ENCODE measurements at regions not wholly inside any gene's neighbourhood (a gene's known extent, or its start where the extent isn't known, plus 50 kb on each side); places are given as distances from the start of the nearest gene placed in this dataset.
"Not testable (repeated sequence)": the region's sequence is repeated elsewhere in the genome, so short reads cannot be mapped to it uniquely, and the experiment has no call there.

DNA sequence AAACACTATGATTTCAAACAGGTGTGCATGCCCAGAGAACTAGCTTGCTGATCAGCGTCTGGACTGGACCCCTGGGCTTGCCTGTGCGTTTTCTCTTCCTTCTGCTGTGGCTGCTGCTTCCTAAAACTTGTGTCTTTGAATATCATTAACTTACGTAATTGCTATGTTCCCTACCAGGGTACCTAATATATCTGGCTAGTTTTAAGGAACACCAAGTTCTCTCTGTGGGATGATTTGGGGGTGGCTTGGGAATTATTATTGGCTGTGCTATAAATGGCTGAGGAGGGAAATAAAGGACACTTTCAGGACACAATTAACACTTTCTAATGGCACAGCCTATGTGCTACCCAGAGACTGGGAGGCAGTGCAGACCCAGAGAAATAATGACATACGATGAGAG lies 606.0 kb upstream of the RBFOX1 start:
- DNase-seq, result no peak
- H3K9me3 ChIP-seq, result peaks cover 0 to 12% (median 0%) of the 10 kb centered on the region in 8 donors
- H3K4me3 ChIP-seq, result no peak overlapping the region
- H3K27ac ChIP-seq, result no peak overlapping the region
- no peaks in the 10 kb centered on the region for H3K4me1 ChIP-seq
- TF ChIP-seq POLR2A (IDR thresholded peaks at IDR 0.05), result no peak
- TF ChIP-seq, protein P1, sequence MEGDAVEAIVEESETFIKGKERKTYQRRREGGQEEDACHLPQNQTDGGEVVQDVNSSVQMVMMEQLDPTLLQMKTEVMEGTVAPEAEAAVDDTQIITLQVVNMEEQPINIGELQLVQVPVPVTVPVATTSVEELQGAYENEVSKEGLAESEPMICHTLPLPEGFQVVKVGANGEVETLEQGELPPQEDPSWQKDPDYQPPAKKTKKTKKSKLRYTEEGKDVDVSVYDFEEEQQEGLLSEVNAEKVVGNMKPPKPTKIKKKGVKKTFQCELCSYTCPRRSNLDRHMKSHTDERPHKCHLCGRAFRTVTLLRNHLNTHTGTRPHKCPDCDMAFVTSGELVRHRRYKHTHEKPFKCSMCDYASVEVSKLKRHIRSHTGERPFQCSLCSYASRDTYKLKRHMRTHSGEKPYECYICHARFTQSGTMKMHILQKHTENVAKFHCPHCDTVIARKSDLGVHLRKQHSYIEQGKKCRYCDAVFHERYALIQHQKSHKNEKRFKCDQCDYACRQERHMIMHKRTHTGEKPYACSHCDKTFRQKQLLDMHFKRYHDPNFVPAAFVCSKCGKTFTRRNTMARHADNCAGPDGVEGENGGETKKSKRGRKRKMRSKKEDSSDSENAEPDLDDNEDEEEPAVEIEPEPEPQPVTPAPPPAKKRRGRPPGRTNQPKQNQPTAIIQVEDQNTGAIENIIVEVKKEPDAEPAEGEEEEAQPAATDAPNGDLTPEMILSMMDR (IDR thresholded peaks at IDR 0.05 in 8 of 11, conservative IDR thresholded peaks at IDR 0.05 in 3 of 11), result no peak
- no peak for TF ChIP-seq POLR2AphosphoS5 (IDR thresholded peaks at IDR 0.05)
- no peaks in the 10 kb centered on the region for H3K36me3 ChIP-seq
- no peaks in the 10 kb centered on the region for H3K27me3 ChIP-seq (replicated peaks in 1 of 7)
- 40 to 52% (median 48%) methylated on average over 4 of the region's 4 CpGs for WGBS, 5 donors
- intact Hi-C loops (cut with DNase I; ENCODE audit: low total_unique reads), result loop anchor here (10.0 kb wide), 1 partner anchor 62 kb away; no protein-coding TSS in a partner anchor

DNA sequence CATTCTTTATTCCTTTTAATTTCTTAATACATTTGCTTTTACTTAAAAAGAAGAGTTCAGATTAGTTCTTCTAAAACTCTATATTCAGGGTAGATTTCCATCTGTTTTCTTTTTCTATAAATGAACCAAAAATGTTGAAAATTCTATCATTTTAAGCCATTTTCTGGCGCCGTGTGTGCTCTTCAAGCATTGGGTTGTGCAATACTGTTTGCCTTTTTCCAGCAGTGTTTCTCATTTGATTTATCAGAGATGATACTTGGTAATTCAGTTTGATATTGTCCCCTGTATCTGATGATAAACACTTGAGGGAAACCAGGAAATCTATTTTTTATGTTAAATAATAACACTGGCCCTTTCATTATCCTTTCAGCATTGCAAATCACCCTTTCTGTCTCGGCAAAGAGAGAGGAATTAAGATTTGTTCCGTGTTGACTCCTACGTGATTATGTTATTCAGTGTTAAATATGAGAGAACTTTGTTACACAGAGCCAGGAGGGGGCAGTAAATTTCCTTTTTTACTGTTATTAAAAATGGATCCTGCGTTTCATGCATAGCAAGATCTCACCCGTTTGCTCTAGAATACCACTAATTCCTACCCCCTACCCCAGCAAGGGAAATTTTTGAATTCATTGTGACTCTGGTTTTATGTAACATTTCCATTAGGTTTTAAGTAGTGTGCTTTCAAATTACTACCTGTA lies 606.9 kb upstream of the RBFOX1 start:
- H3K27me3 ChIP-seq (replicated peaks in 1 of 7), result no peaks in the 10 kb centered on the region
- intact Hi-C loops (cut with DNase I; ENCODE audit: low total_unique reads), result loop anchor here (10.0 kb wide), 1 partner anchor 61 kb away; no protein-coding TSS in a partner anchor
- no peak for DNase-seq
- H3K36me3 ChIP-seq, result no peaks in the 10 kb centered on the region
- H3K4me3 ChIP-seq, result no peak overlapping the region
- WGBS, 5 donors, result 28 to 37% (median 31%) methylated on average over 7 of the region's 7 CpGs
- no peaks in the 10 kb centered on the region for H3K4me1 ChIP-seq
- TF ChIP-seq, protein P1 (IDR thresholded peaks at IDR 0.05 in 8 of 11, conservative IDR thresholded peaks at IDR 0.05 in 3 of 11), result no peak
- TF ChIP-seq POLR2AphosphoS5 (IDR thresholded peaks at IDR 0.05), result no peak
- no peak for TF ChIP-seq POLR2A (IDR thresholded peaks at IDR 0.05)
- H3K27ac ChIP-seq, result no peak overlapping the region
- H3K9me3 ChIP-seq, result peaks cover 0 to 13% (median 0%) of the 10 kb centered on the region in 8 donors

DNA sequence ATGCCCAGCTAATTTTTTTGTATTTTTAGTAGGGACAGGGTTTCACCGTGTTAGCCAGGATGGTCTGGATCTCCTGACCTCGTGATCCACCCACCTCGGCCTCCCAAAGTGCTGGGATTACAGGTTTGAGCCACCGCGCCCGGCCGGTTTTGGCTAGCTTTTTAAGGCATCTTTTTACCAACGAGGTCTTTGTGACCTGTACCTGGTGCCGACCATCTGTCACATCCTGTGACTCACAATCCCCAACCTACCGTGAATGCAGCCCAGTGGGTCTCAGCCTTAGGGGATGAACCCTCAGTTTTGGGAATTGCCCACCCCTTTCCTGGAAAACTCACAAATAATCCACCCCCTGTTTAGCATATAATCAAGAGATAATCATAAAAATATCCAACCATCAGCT lies 607.4 kb upstream of the RBFOX1 start:
- not testable (repeated sequence) for H3K27ac ChIP-seq; H3K4me1 ChIP-seq; H3K27me3 ChIP-seq (replicated peaks in 1 of 7); H3K36me3 ChIP-seq; DNase-seq; H3K4me3 ChIP-seq
- intact Hi-C loops (cut with DNase I; ENCODE audit: low total_unique reads), result loop anchor here (10.0 kb wide), 1 partner anchor 60 kb away; no protein-coding TSS in a partner anchor
- peaks cover 0 to 13% (median 0%) of the 10 kb centered on the region in 8 donors for H3K9me3 ChIP-seq
- 83 to 85% (median 85%) methylated on average over 10 of the region's 10 CpGs for WGBS, 5 donors

DNA sequence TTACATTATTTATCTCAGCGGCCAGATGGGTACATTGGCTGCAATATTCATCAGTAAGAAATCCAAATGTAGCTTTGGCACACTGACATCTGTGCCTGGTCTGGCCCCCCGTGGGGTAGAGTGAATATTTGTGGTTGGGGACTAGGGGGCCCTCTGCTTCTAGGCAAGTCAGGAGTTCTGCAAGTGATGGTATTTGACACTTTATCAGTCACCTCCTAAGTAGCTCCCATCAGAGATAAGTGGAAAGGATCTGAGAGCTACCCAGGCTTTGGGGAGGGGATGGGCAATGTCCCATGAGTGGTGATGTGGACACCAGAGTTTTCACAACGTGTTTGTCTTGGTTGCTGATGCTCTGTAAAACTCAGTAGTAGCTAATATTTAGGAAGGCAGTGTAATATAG lies 609.9 kb upstream of the RBFOX1 start:
- Histone ChIP-seq H3K4me3 (no peak overlapping the region), H3K9me3 (peaks cover 0 to 13% (median 0%) of the 10 kb centered on the region in 8 donors), H3K36me3 (no peaks in the 10 kb centered on the region), H3K27ac (no peak overlapping the region), H3K27me3 (replicated peaks in 1 of 7) (no peaks in the 10 kb centered on the region), H3K4me1 (no peaks in the 10 kb centered on the region)
- TF ChIP-seq, protein P1 (IDR thresholded peaks at IDR 0.05 in 8 of 11, conservative IDR thresholded peaks at IDR 0.05 in 3 of 11), result no peak
- no peak for TF ChIP-seq POLR2AphosphoS5 (IDR thresholded peaks at IDR 0.05)
- TF ChIP-seq POLR2A (IDR thresholded peaks at IDR 0.05), result no peak
- 44 to 62% (median 57%) methylated on average over 3 of the region's 3 CpGs for WGBS, 5 donors
- intact Hi-C loops (cut with DNase I; ENCODE audit: low total_unique reads), result loop anchor here (10.0 kb wide), 1 partner anchor 58 kb away; no protein-coding TSS in a partner anchor
- no peak for DNase-seq
